MM.1S (cell line): ENCODE measurements at regions not wholly inside any gene's neighbourhood (a gene's known extent, or its start where the extent isn't known, plus 50 kb on each side); places are given as distances from the start of the nearest gene placed in this dataset.

Experiments used
- DNase-seq: peaks from one replicate; pipeline ENCODE4 v3.0.0-alpha.2; 2015
- H2AFZ ChIP-seq: fragments of 300-600 bp; sonication (generic); 2 replicates; pipeline ENCODE4 v1.6.0; 2016; ENCODE audit warnings: antibody characterized with exemption, low read length
- H3F3A ChIP-seq: fragments of 300-600 bp; sonication (generic); 2 replicates; pipeline ENCODE4 v1.6.1; 2016; ENCODE audit warnings: mild to moderate bottlenecking, antibody characterized with exemption, low read length, moderate library complexity, mixed read lengths; ENCODE audit not compliant: insufficient read depth
- H3K27ac ChIP-seq: fragments of 300-600 bp; sonication (generic); 2 replicates; pipeline ENCODE4 v1.5.1; 2016; ENCODE audit warnings: mild to moderate bottlenecking, low read length
- H3K27me3 ChIP-seq: fragments of 300-600 bp; sonication (generic); replicated peaks from 2 replicates; pipeline ENCODE4 v1.6.0; 2016; ENCODE audit warnings: low read length; ENCODE audit not compliant: insufficient read depth
- H3K36me3 ChIP-seq: fragments of 300-600 bp; sonication (generic); replicated peaks from 2 replicates; pipeline ENCODE4 v1.6.1; 2016; ENCODE audit warnings: mild to moderate bottlenecking, low read length, mixed read lengths; ENCODE audit not compliant: insufficient read depth
- H3K4me1 ChIP-seq: fragments of 300-600 bp; sonication (generic); 2 replicates; pipeline ENCODE4 v1.6.1; 2016; ENCODE audit warnings: low read length, mixed read lengths
- H3K4me2 ChIP-seq: fragments of 300-600 bp; sonication (generic); 2 replicates; pipeline ENCODE4 v1.6.0; 2016; ENCODE audit warnings: low read depth, low read length
- H3K4me3 ChIP-seq: fragments of 300-600 bp; sonication (generic); 2 replicates; pipeline ENCODE4 v1.5.1; 2016; ENCODE audit warnings: low read length, mixed read lengths
- H3K79me2 ChIP-seq: fragments of 300-600 bp; sonication (generic); 2 replicates; pipeline ENCODE4 v1.6.1; 2016; ENCODE audit warnings: mixed run types, low read length, mixed read lengths
- H3K9ac ChIP-seq: fragments of 300-600 bp; sonication (generic); 2 replicates; pipeline ENCODE4 v1.6.1; 2016; ENCODE audit warnings: low read length, mixed read lengths
- H3K9me2 ChIP-seq: fragments of 300-600 bp; sonication (generic); replicated peaks from 2 replicates; pipeline ENCODE4 v1.6.1; 2016; ENCODE audit warnings: mild to moderate bottlenecking, low read length, mixed read lengths; ENCODE audit not compliant: insufficient read depth
- H3K9me3 ChIP-seq: fragments of 300-600 bp; sonication (generic); replicated peaks from 2 replicates; pipeline ENCODE4 v1.6.1; 2016; ENCODE audit warnings: mild to moderate bottlenecking, low read length, mixed read lengths; ENCODE audit not compliant: insufficient read depth
- H4K20me1 ChIP-seq: fragments of 300-600 bp; sonication (generic); 2 replicates; pipeline ENCODE4 v1.6.1; 2016; ENCODE audit warnings: mild to moderate bottlenecking, low read length, moderate library complexity, mixed read lengths; ENCODE audit not compliant: insufficient read depth
- EZH2 ChIP-seq: fragments of 300-600 bp; sonication (generic); optimal IDR thresholded peaks from 2 replicates; pipeline ENCODE3; 2017; ENCODE audit warnings: low read depth, mild to moderate bottlenecking, antibody characterized with exemption, low read length, mixed read lengths
- EZH2phosphoT487 ChIP-seq: fragments of 300-600 bp; sonication (generic); IDR thresholded peaks from 2 replicates; pipeline ENCODE4 v1.6.1; 2018; ENCODE audit warnings: antibody characterized with exemption, low read length
- TF ChIP-seq, protein P1 (sequence below): fragments of 300-600 bp; sonication (generic); IDR thresholded peaks from 2 replicates; pipeline ENCODE4 v1.5.1; 2016; ENCODE audit warnings: antibody characterized with exemption, low read length, mixed read lengths

DNA sequence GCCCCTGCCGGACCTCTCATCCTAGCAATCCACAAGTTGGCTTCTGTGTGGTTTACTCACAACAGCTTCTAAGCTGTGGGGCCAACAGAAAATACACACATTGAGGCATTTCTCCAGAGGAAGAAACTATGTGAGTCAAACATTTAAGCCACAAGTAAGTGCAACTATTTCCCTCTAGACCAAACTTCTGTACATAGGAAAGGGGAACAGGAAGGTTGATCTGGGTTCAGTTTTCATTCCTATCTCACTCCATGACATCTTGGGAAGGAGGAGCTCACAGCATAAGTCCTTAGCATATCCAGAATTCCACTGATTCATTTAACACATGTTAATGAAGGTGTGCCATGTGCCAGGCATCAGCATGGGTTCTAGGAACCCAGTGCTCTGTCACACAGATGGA, 72.8 kb upstream of the PICALM start:
- no peak overlapping the region for H3K4me2 ChIP-seq

GRCh38 chr11:86140334-86140990, 71.6 kb upstream of the PICALM start:
- Histone ChIP-seq H3K9ac (no peak overlapping the region), H3K27ac (no peak overlapping the region), H3K9me3 (no peaks in the 10 kb centered on the region), H3K36me3 (no peaks in the 10 kb centered on the region), H2AFZ (no peak overlapping the region), H3K4me2 (no peak overlapping the region), H3K4me1 (peaks cover 24% of the 10 kb centered on the region), H3K79me2 (no peaks in the 10 kb centered on the region), H3K27me3 (no peaks in the 10 kb centered on the region), H3F3A (no peaks in the 10 kb centered on the region), H4K20me1 (no peaks in the 10 kb centered on the region), H3K4me3 (no peak overlapping the region), H3K9me2 (no peaks in the 10 kb centered on the region)
- no peak for DNase-seq
- TF ChIP-seq, protein P1, sequence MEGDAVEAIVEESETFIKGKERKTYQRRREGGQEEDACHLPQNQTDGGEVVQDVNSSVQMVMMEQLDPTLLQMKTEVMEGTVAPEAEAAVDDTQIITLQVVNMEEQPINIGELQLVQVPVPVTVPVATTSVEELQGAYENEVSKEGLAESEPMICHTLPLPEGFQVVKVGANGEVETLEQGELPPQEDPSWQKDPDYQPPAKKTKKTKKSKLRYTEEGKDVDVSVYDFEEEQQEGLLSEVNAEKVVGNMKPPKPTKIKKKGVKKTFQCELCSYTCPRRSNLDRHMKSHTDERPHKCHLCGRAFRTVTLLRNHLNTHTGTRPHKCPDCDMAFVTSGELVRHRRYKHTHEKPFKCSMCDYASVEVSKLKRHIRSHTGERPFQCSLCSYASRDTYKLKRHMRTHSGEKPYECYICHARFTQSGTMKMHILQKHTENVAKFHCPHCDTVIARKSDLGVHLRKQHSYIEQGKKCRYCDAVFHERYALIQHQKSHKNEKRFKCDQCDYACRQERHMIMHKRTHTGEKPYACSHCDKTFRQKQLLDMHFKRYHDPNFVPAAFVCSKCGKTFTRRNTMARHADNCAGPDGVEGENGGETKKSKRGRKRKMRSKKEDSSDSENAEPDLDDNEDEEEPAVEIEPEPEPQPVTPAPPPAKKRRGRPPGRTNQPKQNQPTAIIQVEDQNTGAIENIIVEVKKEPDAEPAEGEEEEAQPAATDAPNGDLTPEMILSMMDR, result no peak
- TF ChIP-seq EZH2phosphoT487, result no peak
- no peak for TF ChIP-seq EZH2

More for the DNA sequence above, 72.8 kb upstream of the PICALM start:
- no peak for DNase-seq
- no peaks in the 10 kb centered on the region for H3K9me3 ChIP-seq
- H3K4me1 ChIP-seq, result peaks cover 24% of the 10 kb centered on the region
- H3K9ac ChIP-seq, result no peak overlapping the region
- H2AFZ ChIP-seq, result no peak overlapping the region
- no peaks in the 10 kb centered on the region for H3K9me2 ChIP-seq
- H3K27me3 ChIP-seq, result no peaks in the 10 kb centered on the region
- no peaks in the 10 kb centered on the region for H3F3A ChIP-seq
- no peak overlapping the region for H3K27ac ChIP-seq
- no peaks in the 10 kb centered on the region for H3K36me3 ChIP-seq
- no peaks in the 10 kb centered on the region for H3K79me2 ChIP-seq
- H4K20me1 ChIP-seq, result no peaks in the 10 kb centered on the region
- no peak overlapping the region for H3K4me3 ChIP-seq
- TF ChIP-seq, protein P1, result no peak
- TF ChIP-seq EZH2phosphoT487 (no peak), EZH2 (no peak)

DNA sequence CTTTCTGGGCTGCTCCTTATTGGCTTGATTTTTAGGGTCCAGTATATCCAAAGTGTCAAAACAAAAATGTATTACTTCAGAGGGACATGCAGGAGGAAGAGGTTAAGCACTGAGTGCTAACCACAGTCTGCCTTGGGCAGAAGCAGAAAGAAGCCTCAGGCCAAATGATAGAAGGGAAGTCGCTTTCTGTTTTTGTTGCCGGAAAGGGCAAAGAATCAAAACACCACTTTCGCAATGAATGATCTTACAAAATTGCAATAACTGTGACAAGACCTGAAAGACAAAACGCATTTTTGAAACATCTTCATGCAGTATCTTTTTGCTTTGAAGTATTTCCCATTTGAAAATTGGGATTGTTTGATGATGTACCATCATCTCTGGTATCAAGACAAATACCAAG, 70.1 kb upstream of the PICALM start:
- no peaks in the 10 kb centered on the region for H3K79me2 ChIP-seq
- H3K9me3 ChIP-seq, result no peaks in the 10 kb centered on the region
- no peaks in the 10 kb centered on the region for H3K27me3 ChIP-seq
- no peaks in the 10 kb centered on the region for H3K9me2 ChIP-seq
- TF ChIP-seq, protein P1, result no peak
- TF ChIP-seq EZH2, result no peak
- TF ChIP-seq EZH2phosphoT487, result no peak
- peak overlapping the region; percentile 40; the same call in 1 of the 2 replicates for H3K4me2 ChIP-seq
- peak; percentile 51 for DNase-seq
- peaks cover 17% of the 10 kb centered on the region for H3K4me1 ChIP-seq
- no peaks in the 10 kb centered on the region for H4K20me1 ChIP-seq
- peak overlapping the region; percentile 5; the same call in 1 of the 2 replicates for H3K27ac ChIP-seq
- peak overlapping the region; percentile 19 for H3K4me3 ChIP-seq
- H3K9ac ChIP-seq, result no peak overlapping the region
- no peaks in the 10 kb centered on the region for H3F3A ChIP-seq
- no peaks in the 10 kb centered on the region for H3K36me3 ChIP-seq
- H2AFZ ChIP-seq, result peak overlapping the region; percentile 54; the same call in 1 of the 2 replicates
